ENCODE measurements at regions not wholly inside any gene's neighbourhood (a gene's known extent, or its start where the extent isn't known, plus 50 kb on each side); places are given as distances from the start of the nearest gene placed in this dataset.

DNA sequence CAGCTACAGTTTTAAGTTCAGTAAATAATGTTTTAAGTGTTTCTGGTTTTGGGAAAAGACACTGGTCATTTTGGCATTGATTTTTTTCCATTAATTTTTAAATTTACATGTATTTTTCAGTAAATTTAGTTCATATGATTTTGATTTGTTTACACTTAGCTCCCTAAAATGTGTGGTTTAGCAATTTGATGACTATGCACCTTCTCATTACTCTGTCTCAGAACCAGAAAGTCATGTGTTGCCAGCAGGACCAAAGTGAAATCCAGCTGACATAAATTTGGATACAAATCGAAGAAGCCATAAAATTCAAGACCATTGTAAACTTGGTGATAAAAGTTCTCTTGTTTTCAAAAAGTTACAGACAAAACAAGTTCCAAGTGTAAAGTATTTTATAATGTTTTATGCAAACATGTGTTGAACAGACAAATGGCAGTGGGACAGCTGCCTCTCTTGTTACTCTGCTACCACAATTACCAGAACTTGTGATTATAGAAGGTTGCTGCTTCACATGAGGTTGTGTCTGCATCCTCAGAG, 354.8 kb downstream of the NR2F1-AS1 start:
- no peak overlapping the region for H3K4me2 ChIP-seq (ENCODE audit: extremely low read depth, insufficient read depth, low read length)
- no peak overlapping the region for H2AFZ ChIP-seq (ENCODE audit: low read length)
- no peaks in the 10 kb centered on the region for H3K9me3 ChIP-seq (ENCODE audit: control insufficient read depth, insufficient read depth, low read depth, low read length)
- TF ChIP-seq, protein P1, sequence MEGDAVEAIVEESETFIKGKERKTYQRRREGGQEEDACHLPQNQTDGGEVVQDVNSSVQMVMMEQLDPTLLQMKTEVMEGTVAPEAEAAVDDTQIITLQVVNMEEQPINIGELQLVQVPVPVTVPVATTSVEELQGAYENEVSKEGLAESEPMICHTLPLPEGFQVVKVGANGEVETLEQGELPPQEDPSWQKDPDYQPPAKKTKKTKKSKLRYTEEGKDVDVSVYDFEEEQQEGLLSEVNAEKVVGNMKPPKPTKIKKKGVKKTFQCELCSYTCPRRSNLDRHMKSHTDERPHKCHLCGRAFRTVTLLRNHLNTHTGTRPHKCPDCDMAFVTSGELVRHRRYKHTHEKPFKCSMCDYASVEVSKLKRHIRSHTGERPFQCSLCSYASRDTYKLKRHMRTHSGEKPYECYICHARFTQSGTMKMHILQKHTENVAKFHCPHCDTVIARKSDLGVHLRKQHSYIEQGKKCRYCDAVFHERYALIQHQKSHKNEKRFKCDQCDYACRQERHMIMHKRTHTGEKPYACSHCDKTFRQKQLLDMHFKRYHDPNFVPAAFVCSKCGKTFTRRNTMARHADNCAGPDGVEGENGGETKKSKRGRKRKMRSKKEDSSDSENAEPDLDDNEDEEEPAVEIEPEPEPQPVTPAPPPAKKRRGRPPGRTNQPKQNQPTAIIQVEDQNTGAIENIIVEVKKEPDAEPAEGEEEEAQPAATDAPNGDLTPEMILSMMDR (conservative IDR thresholded peaks at IDR 0.05 in 1 of 2, IDR thresholded peaks at IDR 0.05 in 1 of 2; ENCODE audit: low read depth in 1 of 2, low read length in 2 of 2) = no peak
- TF ChIP-seq EZH2 (IDR thresholded peaks at IDR 0.05; ENCODE audit: low read length, missing control alignments) = no peak
- H3K79me2 ChIP-seq (ENCODE audit: control insufficient read depth, insufficient read depth, low read length) = no peaks in the 10 kb centered on the region
- H3K27me3 ChIP-seq (ENCODE audit: control insufficient read depth, insufficient read depth, low read length) = no peaks in the 10 kb centered on the region
- H3K9ac ChIP-seq (ENCODE audit: insufficient read depth, low read length) = no peak overlapping the region
- no peaks in the 10 kb centered on the region for H4K20me1 ChIP-seq (ENCODE audit: control insufficient read depth, extremely low read depth, insufficient read depth, low read length)
- DNase-seq (ENCODE audit: low read depth in 2 of 2) = no peak
- H3K4me1 ChIP-seq (ENCODE audit: control insufficient read depth, extremely low read depth, insufficient read depth, low read length) = no peaks in the 10 kb centered on the region
- H3K27ac ChIP-seq (ENCODE audit: insufficient read depth, low read length) = no peak overlapping the region
- no peak overlapping the region for H3K4me3 ChIP-seq (replicated peaks in 1 of 4; ENCODE audit: control extremely low read depth in 1 of 4, insufficient read depth in 1 of 4, low read depth in 3 of 4, low read length in 4 of 4)
- no peaks in the 10 kb centered on the region for H3K36me3 ChIP-seq (ENCODE audit: control insufficient read depth, insufficient read depth, low read length)

DNA sequence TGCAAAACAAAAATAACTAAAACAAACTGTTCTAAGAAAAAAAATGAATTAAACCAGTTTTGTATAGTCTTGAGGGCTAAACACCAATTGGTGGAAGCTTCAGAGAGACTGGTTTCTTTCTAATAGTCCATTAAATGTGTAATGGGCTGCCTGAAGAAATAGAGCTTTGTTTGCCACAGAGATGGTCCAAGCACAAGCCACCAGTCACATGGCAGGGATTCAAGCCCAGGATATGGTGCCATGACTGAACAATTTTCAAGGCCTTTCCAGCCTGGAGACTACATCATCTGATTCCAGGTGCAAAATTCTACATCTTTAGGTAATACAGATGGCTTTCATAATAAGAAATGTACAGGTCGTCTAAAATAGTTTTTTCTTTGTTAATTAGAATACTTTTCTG, 355.3 kb downstream of the NR2F1-AS1 start:
- H3K4me2 ChIP-seq (ENCODE audit: extremely low read depth, insufficient read depth, low read length) = no peak overlapping the region
- TF ChIP-seq, protein P1 (conservative IDR thresholded peaks at IDR 0.05 in 1 of 2, IDR thresholded peaks at IDR 0.05 in 1 of 2; ENCODE audit: low read depth in 1 of 2, low read length in 2 of 2) = no peak
- no peak for TF ChIP-seq EZH2 (IDR thresholded peaks at IDR 0.05; ENCODE audit: low read length, missing control alignments)

DNA sequence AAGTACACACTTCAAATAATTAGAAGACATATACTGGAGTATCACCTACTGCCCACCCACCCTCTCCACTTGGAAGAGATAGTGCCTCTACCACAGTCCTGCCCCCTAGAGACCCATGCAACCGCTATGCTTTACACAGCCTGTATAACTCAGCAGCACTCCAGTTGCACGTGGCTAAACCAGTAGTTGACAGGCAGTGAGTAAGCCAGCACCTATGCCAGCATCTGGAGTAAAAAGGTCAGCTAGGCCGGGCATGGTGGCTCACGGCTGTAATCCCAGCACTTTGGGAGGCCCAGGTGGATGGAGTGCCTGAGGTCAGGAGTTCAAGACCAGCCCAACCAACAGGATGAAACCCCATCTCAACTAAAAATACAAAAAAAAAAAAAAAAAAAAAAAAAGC, 356.4 kb downstream of the NR2F1-AS1 start:
- DNase-seq (ENCODE audit: low read depth in 2 of 2) = no peak
- H2AFZ ChIP-seq (ENCODE audit: low read length) = no peak overlapping the region

More for the DNA sequence above, 355.3 kb downstream of the NR2F1-AS1 start:
- DNase-seq (ENCODE audit: low read depth in 2 of 2) = no peak
- Histone ChIP-seq H3K4me3 (replicated peaks in 1 of 4; ENCODE audit: control extremely low read depth in 1 of 4, insufficient read depth in 1 of 4, low read depth in 3 of 4, low read length in 4 of 4) (no peak overlapping the region), H3K36me3 (ENCODE audit: control insufficient read depth, insufficient read depth, low read length) (no peaks in the 10 kb centered on the region), H3K27ac (ENCODE audit: insufficient read depth, low read length) (no peak overlapping the region), H3K4me1 (ENCODE audit: control insufficient read depth, extremely low read depth, insufficient read depth, low read length) (no peaks in the 10 kb centered on the region), H3K27me3 (ENCODE audit: control insufficient read depth, insufficient read depth, low read length) (no peaks in the 10 kb centered on the region), H4K20me1 (ENCODE audit: control insufficient read depth, extremely low read depth, insufficient read depth, low read length) (no peaks in the 10 kb centered on the region), H3K79me2 (ENCODE audit: control insufficient read depth, insufficient read depth, low read length) (no peaks in the 10 kb centered on the region), H3K9me3 (ENCODE audit: control insufficient read depth, insufficient read depth, low read depth, low read length) (no peaks in the 10 kb centered on the region), H3K9ac (ENCODE audit: insufficient read depth, low read length) (no peak overlapping the region), H2AFZ (ENCODE audit: low read length) (no peak overlapping the region)

More for the DNA sequence above, 356.4 kb downstream of the NR2F1-AS1 start:
- Histone ChIP-seq H3K9ac (ENCODE audit: insufficient read depth, low read length) (no peak overlapping the region), H3K4me1 (ENCODE audit: control insufficient read depth, extremely low read depth, insufficient read depth, low read length) (no peaks in the 10 kb centered on the region), H3K27me3 (ENCODE audit: control insufficient read depth, insufficient read depth, low read length) (no peaks in the 10 kb centered on the region), H3K4me2 (ENCODE audit: extremely low read depth, insufficient read depth, low read length) (no peak overlapping the region), H3K79me2 (ENCODE audit: control insufficient read depth, insufficient read depth, low read length) (no peaks in the 10 kb centered on the region), H3K9me3 (ENCODE audit: control insufficient read depth, insufficient read depth, low read depth, low read length) (no peaks in the 10 kb centered on the region), H4K20me1 (ENCODE audit: control insufficient read depth, extremely low read depth, insufficient read depth, low read length) (no peaks in the 10 kb centered on the region), H3K4me3 (replicated peaks in 1 of 4; ENCODE audit: control extremely low read depth in 1 of 4, insufficient read depth in 1 of 4, low read depth in 3 of 4, low read length in 4 of 4) (no peak overlapping the region), H3K36me3 (ENCODE audit: control insufficient read depth, insufficient read depth, low read length) (no peaks in the 10 kb centered on the region), H3K27ac (ENCODE audit: insufficient read depth, low read length) (no peak overlapping the region)
- TF ChIP-seq, protein P1 (conservative IDR thresholded peaks at IDR 0.05 in 1 of 2, IDR thresholded peaks at IDR 0.05 in 1 of 2; ENCODE audit: low read depth in 1 of 2, low read length in 2 of 2) = no peak
- TF ChIP-seq EZH2 (IDR thresholded peaks at IDR 0.05; ENCODE audit: low read length, missing control alignments) = no peak

All from fibroblast of lung (primary cell).